HG02759 (cell line): ENCODE measurements at regions not wholly inside any gene's neighbourhood (a gene's known extent, or its start where the extent isn't known, plus 50 kb on each side); places are given as distances from the start of the nearest gene placed in this dataset.
A peak's percentile ranks its signal among the peaks of the same experiment; 100 is the strongest.
"Not testable (repeated sequence)": the region's sequence is repeated elsewhere in the genome, so short reads cannot be mapped to it uniquely, and the experiment has no call there.

Source experiments
- ATAC-seq: cut with Tn5 transposase; IDR thresholded peaks from one replicate; pipeline ENCODE4 v1.9.1; 2021; ENCODE audit warnings: mild to moderate bottlenecking, moderate library complexity; ENCODE audit not compliant: unreplicated experiment

GRCh38 chr15:30470601-30471365, 56.7 kb upstream of the GOLGA8R start:
- ATAC-seq: peak; percentile 95

GRCh38 chr15:30471366-30471749, 57.3 kb upstream of the GOLGA8R start:
- not testable (repeated sequence) for ATAC-seq

- peak; percentile 28 for ATAC-seq
These were observed 57.9 kb upstream of the GOLGA8R start for GRCh38 chr15:30471817-30472551.

GRCh38 chr15:30484887-30485286, 67.0 kb upstream of the GOLGA8Q start:
- ATAC-seq: not testable (repeated sequence)

DNA sequence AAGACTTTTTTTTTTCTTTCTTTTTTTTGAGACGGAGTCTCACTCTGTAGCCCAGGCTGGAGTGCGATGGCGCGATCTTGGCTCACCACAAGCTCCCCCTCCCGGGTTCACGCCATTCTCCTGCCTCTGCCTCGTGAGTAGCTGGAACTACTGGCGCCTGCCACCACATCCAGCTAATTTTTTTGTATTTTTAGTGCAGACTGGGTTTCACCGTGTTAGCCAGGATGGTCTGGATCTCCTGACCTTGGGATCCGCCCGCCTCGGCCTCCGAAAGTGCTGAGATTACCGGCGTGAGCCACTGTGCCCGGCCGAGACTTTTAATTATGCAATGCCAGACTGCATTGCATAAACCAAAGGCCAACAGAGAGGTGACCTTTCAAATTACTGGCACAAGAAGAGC, 62.6 kb upstream of the GOLGA8Q start:
- ATAC-seq: not testable (repeated sequence)

GRCh38 chr15:30490334-30490733, 61.5 kb upstream of the GOLGA8Q start:
- ATAC-seq: not testable (repeated sequence)

DNA sequence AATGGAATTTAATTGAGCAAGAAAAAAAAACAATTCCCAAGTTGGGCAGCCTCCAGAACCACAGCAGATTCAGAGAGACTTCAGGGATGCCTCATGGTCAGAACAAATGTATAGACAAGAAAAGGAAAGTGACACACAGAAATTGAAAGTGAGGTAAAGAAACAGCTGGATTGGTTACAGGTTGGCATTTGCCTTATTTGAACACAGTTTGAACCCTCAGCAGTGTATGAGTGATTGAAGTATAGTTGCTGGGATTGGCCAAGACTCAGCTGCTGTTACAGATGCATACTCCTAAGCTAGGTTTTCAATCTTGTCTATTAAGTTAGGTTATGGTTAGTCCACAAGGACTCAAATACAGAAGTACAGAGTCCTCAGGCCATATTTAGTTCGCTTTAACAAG, 57.9 kb upstream of the GOLGA8Q start:
- not testable (repeated sequence) for ATAC-seq

DNA sequence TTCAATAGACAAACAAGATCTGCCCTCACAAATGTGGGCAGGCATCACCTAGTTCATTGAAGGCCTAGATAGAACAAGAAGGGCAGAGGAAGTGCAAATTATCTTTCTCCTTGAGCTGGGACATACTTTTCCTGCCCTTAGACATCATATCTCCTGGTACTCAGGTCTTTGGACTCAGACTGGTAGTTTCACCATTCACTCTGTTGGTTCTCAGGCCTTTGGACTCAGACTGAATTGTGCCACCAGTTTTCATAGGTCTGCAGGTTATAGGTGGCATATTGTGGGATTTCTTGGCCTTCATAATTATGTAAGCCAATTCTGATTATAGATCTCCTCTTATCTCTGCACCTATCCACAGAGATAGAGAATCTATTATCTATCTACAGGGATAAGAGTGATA, 54.6 kb upstream of the GOLGA8Q start:
- not testable (repeated sequence) for ATAC-seq

GRCh38 chr15:30499233-30499632, 52.6 kb upstream of the GOLGA8Q start:
- ATAC-seq: not testable (repeated sequence)

DNA sequence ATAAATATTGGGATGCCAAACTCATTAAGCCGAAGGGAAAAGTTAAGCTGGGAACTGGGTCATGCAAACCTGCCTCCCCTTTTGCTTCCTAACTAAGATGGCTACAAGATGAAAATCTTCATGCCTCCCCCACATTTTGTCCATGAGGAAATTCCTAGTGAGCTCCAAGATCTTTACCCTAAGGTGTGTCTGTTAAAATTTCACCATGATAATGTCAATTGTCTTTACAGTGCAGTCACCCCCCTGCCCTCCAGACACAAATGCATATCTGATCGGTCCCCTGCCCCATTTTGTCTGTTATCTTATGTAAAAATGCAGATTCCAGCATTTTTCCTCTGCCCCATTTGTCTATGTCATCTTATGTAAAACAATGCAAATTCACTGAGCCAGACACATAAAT, 51.3 kb upstream of the GOLGA8Q start:
- ATAC-seq: not testable (repeated sequence)
